Nephron progenitor cell (in vitro differentiated cells): ENCODE measurements at regions not wholly inside any gene's neighbourhood (a gene's known extent, or its start where the extent isn't known, plus 50 kb on each side); places are given as distances from the start of the nearest gene placed in this dataset.

Experiments used
- DNase-seq: peaks from one replicate; pipeline ENCODE4 v3.0.0; 2021
- H3K27ac Mint-ChIP-seq: 2 replicates; pipeline ENCODE4 v1.8.0; 2021; ENCODE audit warnings: mild to moderate bottlenecking, moderate library complexity, mixed read lengths
- H3K27me3 Mint-ChIP-seq: 2 replicates; pipeline ENCODE4 v1.8.0; 2021; ENCODE audit warnings: mild to moderate bottlenecking, low read depth, mixed read lengths; ENCODE audit not compliant: poor library complexity
- H3K36me3 Mint-ChIP-seq: 2 replicates; pipeline ENCODE4 v1.8.0; 2021; ENCODE audit warnings: low read depth, mixed read lengths
- H3K4me1 Mint-ChIP-seq: 2 replicates; pipeline ENCODE4 v1.8.0; 2021; ENCODE audit warnings: mixed read lengths
- H3K4me3 Mint-ChIP-seq: 2 replicates; pipeline ENCODE4 v1.8.0; 2021; ENCODE audit warnings: mild to moderate bottlenecking, moderate library complexity, mixed read lengths
- H3K9me3 Mint-ChIP-seq: 2 replicates; pipeline ENCODE4 v1.8.0; 2021; ENCODE audit warnings: mild to moderate bottlenecking, moderate library complexity, mixed read lengths
- CTCF ChIP-seq: fragments of 200-600 bp; sonication (generic); IDR thresholded peaks from 2 replicates; pipeline ENCODE4 v1.5.0; 2021; ENCODE audit warnings: antibody characterized with exemption

- Mint-ChIP-seq H3K4me1 (peaks cover 52% of the 10 kb centered on the region), H3K4me3 (no peak overlapping the region)
Measured at GRCh38 chrX:10741003-10741402, 120.6 kb upstream of the MID1 start.

DNA sequence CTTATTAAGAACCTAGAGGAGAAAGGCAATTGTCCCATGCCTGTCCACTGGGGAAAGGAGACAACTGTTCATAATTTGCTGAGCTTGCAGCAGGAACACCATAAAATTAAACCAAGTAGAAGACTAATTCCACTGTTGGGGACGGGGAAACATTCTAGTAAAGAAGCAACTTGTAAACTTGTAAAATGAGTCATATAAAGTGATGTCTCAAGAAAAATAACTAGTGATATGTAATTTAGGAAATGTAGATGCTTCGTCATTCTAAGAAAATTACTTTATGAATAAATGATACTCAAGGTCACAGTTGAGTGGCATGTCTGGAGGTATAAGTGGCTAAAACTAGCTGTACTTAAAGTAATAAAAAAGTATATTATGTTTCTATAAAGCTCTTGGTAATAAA, 121.2 kb upstream of the MID1 start:
- Mint-ChIP-seq H3K27ac (peak overlapping the region; percentile 35), H3K36me3 (no peaks in the 10 kb centered on the region), H3K9me3 (peaks cover 12% of the 10 kb centered on the region), H3K27me3 (no peaks in the 10 kb centered on the region), H3K4me1 (peaks cover 52% of the 10 kb centered on the region), H3K4me3 (no peak overlapping the region)
- DNase-seq: no peak
- TF ChIP-seq CTCF: no peak

More at GRCh38 chrX:10741003-10741402, 120.6 kb upstream of the MID1 start:
- peak overlapping the region; percentile 46 for H3K27ac Mint-ChIP-seq
- no peaks in the 10 kb centered on the region for H3K36me3 Mint-ChIP-seq
- TF ChIP-seq CTCF: no peak
- DNase-seq: no peak
- H3K27me3 Mint-ChIP-seq: no peaks in the 10 kb centered on the region
- H3K9me3 Mint-ChIP-seq: peaks cover 12% of the 10 kb centered on the region

DNA sequence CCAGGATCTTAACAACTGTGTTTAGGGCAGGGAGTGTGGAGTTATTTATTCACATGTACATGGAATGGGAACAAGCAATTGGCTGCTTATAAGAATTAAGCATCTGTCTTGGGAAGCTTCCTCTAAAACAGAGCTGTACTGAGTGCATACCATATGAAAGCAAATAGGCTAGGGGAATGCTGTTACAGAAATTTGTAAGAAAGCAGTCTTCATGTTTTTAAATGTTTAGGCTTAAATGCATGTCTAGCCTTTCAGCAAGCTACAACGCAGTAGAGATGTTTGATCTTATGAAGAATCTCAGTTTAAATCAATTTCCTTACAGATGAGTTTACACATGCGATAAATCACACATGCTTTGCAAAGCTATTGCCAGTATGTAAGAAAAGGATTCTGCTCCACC, 123.1 kb upstream of the MID1 start:
- Mint-ChIP-seq H3K4me1 (peaks cover 46% of the 10 kb centered on the region), H3K27ac (no peak overlapping the region), H3K36me3 (no peaks in the 10 kb centered on the region), H3K9me3 (peaks cover 21% of the 10 kb centered on the region), H3K4me3 (no peak overlapping the region), H3K27me3 (no peaks in the 10 kb centered on the region)
- DNase-seq: no peak
- TF ChIP-seq CTCF: no peak

- H3K36me3 Mint-ChIP-seq: no peaks in the 10 kb centered on the region
- peaks cover 21% of the 10 kb centered on the region for H3K9me3 Mint-ChIP-seq
- no peak for DNase-seq
- H3K27ac Mint-ChIP-seq: peak overlapping the region; percentile 12
- no peak overlapping the region for H3K4me3 Mint-ChIP-seq
- H3K4me1 Mint-ChIP-seq: peaks cover 46% of the 10 kb centered on the region
- H3K27me3 Mint-ChIP-seq: no peaks in the 10 kb centered on the region
- TF ChIP-seq CTCF: no peak
Measured at GRCh38 chrX:10744007-10744406, 123.6 kb upstream of the MID1 start.

GRCh38 chrX:10747975-10748374, 127.6 kb upstream of the MID1 start:
- Mint-ChIP-seq H3K9me3 (peaks cover 47% of the 10 kb centered on the region), H3K36me3 (peaks cover 17% of the 10 kb centered on the region), H3K4me1 (peaks cover 24% of the 10 kb centered on the region), H3K4me3 (no peak overlapping the region), H3K27me3 (peaks cover 4% of the 10 kb centered on the region), H3K27ac (no peak overlapping the region)
- no peak for DNase-seq
- no peak for TF ChIP-seq CTCF

DNA sequence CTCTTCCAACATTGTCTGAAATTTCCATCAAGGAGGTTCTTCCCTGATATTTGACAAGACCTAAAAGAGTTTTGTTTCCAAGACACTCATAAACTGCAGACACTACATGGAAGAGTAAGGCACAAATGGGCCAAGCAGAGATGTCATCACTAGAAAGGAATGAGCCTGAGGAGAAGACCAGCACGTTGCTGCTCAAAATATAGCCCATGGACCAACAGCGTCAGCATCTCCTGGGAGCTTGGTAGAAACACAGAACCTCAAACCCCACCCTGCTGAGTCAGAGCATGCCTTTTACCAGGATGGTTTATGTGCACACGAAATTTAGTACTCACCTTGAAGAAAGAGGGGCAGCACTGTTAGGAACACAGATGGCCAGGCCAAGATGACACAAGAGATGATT, 128.7 kb upstream of the MID1 start:
- no peak for TF ChIP-seq CTCF
- H3K36me3 Mint-ChIP-seq: peaks cover 17% of the 10 kb centered on the region

More for the DNA sequence above, 128.7 kb upstream of the MID1 start:
- H3K4me1 Mint-ChIP-seq: peaks cover 21% of the 10 kb centered on the region
- no peak overlapping the region for H3K27ac Mint-ChIP-seq
- no peak for DNase-seq
- no peak overlapping the region for H3K4me3 Mint-ChIP-seq
- H3K27me3 Mint-ChIP-seq: peaks cover 4% of the 10 kb centered on the region
- peaks cover 44% of the 10 kb centered on the region for H3K9me3 Mint-ChIP-seq
